HUDEP-2 (cell line): ENCODE measurements at regions not wholly inside any gene's neighbourhood (a gene's known extent, or its start where the extent isn't known, plus 50 kb on each side); places are given as distances from the start of the nearest gene placed in this dataset.

Source experiments
- DNase-seq, 76 experiments: peaks; one replicate each; lab custom pipeline; 2025; ENCODE audit not compliant: unreplicated experiment in 76 of 76; lab: John Stamatoyannopoulos, UW

DNA sequence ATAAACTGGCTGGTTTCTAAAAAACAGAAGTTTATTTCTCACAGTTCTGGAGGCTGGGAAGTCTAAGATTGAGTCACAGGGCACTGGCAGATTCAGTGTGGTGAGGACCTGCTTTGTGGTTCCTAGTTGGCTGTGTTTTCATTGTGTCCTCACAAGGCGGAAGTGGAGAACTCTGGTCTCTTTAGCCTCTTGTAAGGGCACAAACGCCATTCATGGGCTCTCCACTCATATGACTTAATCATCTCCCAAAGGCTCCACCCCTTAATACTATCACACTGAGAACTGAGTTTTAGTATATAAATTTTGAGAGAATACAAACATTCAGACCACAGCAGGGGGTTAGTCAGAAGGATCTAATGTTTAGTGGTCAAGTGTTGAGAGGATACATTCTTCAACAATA lies 208.2 kb downstream of the SEC61B start:
- DNase-seq, result no peak

DNA sequence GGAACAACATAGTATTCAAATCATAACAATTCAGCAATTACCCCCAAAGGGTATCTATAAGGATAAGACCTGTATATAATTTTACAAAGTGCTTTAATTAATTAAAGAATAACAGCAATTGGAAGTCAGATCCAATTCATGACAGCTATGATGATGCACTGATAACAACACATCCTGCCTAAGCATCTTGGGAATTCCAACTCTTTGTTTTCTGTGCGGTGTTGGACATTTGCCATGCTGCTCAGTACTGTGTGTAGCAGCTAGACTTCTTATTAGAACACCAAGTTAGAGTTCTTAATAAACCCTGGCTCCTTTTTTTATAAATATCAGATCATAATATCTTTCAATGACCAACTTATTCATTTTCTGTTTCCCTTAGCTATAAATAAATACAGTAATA lies 209.0 kb downstream of the SEC61B start:
- DNase-seq, result no peak

- no peak for DNase-seq
Observed at GRCh38 chr9:99432075-99432474, 210.0 kb downstream of the SEC61B start.

DNA sequence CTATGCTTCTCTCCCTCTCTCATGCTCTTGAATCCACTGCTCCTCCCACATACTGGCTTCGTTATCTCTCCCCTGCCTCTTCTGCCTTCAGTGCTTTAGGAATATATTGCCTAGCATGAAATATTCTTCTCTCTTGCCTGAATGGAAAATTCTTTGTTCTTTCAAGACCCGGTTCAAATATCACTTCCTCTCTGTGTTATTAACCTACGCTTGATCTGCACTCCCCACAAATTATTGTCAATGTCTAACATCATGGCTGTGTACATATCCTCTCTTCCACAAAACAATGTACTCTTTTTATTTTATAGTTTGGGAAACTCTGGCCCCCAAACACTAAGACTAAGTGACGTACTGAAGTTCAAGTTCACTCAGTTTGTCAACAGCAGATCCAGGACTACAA lies 211.0 kb downstream of the SEC61B start:
- no peak for DNase-seq

DNA sequence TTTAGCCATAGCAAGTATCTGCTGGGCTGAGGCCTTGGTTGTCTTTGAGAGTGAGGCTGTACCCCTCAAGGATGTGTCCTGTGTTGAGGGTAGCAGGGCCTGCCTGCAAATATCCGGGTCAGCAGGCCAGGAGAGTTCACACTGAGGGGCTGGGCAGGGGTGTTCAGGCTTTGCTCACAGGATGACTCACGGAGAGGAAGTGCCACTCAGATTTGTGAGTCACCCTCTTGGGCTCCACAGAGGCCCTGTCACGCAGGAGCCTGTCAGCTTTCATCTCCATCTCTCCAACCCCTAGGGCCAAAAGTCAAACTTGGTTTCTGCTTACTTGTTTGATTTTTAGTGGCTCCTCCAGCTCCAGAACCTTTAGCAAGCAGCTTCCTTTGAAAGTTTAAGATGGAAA lies 211.5 kb downstream of the SEC61B start:
- DNase-seq, result peak in 3 of 76 experiments; percentile 3 to 7 (median 3)

- DNase-seq, result no peak
Observed at GRCh38 chr9:99436616-99437015, 214.5 kb downstream of the SEC61B start.

DNA sequence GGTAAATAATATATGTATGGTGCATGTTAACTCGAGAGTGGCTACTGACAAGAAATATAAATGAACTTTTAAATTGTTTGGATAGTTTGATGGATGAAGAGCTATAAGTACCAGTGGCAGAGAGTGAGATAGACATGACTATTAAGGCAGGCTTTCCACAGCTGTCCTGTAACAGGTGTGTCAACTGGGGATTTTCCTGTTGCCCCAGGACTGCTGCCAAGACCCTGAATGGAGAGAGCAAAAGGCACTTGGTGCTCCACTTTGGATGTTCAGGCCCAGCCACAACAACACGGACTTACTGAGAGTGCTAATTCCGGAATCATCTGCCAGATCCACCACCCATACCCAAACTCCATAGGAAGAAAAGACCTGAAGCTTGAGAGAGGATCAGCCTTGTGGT lies 215.1 kb downstream of the SEC61B start:
- no peak for DNase-seq

- DNase-seq, result no peak
Observed at GRCh38 chr9:99438596-99438995, 216.5 kb downstream of the SEC61B start.

GRCh38 chr9:99441829-99442228 lies 219.7 kb downstream of the SEC61B start:
- no peak for DNase-seq

DNA sequence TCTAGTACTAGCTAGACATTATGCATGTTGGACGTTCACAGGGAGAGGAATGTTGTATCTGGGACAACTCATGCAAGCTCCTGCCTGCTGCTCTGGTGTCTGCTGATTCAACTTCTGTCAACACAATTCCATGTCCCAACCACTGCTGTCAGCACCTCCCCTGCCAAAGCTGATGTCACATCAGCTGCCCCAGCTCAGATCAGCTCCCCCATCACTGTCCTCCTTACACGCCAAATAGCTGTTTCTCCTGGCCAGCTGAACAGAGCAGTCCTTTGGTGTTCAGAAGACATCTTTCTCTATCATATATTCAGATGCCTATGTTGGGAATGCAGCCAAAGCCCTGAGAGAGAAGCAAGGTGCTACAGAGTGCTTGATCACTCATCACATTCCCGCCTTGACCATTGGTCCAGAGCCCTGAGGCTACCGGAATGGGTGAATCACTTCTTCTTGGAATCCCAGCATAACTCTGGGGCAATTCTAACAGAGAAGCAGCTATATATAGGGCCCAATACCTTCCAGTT lies 223.3 kb downstream of the SEC61B start:
- no peak for DNase-seq

DNA sequence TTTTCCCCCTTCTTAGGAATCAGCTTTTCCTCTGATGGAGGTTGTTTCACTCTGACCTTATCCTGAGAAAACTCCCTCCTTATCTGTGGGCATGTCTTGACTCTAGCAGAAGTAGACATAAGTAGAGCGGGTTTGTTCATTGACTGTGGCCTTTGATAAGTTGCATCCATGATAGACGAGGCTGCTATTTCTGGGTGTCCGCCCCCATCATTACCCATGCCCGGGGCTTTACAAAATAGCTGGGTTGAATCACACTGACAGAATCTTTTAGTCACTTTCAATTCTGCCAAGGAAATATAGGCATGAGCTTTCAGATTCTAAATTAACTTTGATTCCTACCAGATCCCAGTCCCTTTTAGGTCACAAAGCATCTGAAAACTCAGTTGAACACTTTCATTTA lies 223.8 kb downstream of the SEC61B start:
- no peak for DNase-seq

DNA sequence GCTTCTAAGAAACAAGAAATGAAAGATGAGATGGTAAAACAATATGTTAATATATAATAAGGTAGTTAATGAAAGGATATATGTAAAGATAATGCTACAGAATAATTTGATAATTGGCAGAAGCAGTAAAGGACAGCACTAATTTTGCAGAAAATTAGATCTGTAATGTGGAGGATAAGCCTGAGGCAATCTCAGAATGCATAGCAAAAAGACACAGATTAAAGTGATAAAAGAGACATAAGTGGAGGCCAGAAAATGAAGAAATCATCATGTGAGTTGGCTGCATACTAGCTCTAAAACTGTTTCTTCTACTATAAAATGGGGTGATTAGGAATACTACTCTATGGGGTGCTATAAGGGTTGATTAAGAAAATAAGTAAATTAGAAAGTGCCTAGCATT lies 225.9 kb downstream of the SEC61B start:
- no peak for DNase-seq

- no peak for DNase-seq
Observed at GRCh38 chr9:99449726-99450125, 227.6 kb downstream of the SEC61B start.

DNA sequence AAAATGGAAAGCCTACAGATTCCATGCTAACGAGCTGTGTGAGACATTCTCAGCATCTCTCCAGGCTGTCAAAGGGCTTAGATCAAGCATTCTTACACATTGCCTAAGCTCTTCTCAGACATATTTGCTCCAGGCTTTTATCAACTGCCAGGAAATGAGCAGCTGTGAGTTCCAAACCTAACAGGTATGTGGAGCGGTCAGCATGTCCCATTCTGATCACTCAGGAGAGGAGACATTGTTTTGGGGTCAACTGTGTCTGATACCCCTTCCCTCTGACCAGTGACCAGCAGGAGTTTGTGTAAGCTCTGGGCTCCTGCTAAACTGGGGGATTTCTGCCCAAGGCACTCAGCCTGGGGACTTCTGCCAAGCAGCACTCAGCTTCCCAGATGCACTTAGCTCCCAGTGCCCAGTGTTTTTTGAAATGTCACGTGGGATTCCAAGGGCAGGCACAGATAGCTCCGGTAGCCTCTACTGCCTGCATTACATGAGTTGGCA lies 229.1 kb downstream of the SEC61B start:
- DNase-seq, result no peak

DNA sequence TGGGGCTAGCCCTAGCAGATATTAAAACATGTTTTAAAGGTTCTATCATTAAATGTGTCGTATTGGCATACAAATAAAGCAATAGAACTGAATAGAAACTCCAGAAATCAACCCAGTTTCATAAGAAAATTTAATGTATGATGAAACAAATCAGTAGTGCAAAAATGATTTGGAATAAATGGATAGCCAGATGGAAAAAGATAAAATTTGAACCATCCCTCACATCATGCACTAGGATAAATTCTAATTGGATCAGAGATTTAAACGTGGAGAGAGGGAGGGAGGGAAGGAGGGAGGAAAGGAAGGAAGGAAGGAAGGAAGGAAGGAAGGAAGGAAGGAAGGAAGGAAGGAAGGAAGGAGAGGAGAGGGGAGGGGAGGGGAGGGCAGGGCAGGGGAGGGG lies 235.3 kb downstream of the SEC61B start:
- DNase-seq, result no peak

DNA sequence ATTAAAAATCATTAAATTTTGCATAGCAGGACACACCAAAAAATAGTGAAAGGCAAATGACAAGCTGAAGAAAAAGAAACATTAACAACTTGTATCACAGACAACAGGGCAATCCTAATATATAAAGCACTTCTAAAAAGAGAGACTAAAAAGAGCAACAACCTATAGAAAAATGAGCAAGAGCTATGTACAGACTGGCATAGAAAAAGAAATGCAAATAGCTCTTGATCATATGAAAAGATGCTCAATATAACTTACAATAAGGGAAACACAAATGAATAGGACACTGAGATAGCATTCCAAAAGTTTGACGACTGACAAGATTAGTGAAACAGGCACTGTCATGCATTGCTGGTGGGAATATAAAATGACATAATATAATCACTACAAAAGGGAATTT lies 235.9 kb downstream of the SEC61B start:
- DNase-seq, result no peak

DNA sequence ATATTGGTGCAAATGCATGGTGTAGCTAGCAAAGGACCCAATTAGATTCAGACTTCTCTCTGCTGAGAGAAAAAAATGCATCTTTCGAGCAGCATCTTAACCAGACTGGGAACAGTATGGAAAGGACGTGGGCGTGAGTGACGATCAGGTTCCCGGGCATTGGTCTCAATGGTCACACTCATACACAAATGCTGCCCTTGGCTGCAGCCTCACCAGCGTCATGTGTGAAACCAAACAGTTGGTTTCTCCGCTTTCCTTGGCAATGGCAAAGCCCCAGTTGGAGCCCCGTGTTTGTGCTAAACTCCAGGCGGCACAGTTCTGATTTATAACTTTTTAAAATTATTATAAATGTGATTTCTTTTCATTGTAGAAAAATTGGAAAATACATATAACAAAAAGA lies 237.8 kb downstream of the SEC61B start:
- DNase-seq, result no peak

GRCh38 chr9:99463131-99463530 lies 241.0 kb downstream of the SEC61B start:
- peak in 1 of 76 experiments; percentile 3 for DNase-seq

DNA sequence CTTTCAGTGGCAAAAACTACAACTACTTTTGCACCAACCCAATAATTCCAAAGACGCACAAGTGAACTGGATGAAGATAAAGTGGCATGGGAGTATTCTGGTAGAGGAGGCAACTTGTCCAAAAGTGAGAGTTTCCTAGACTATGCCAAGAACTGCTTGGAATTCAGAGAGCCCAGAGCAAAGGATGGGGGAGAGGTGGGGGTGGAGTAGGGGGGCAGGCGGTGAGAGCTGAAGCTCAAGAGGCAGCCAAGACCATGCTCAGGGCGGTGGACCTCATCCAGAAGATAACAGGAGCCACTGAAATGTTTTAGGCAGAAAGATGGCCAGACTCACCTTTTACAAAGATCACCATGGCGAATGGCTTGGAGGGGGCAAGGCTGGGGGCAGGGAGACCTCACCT lies 242.5 kb downstream of the SEC61B start:
- no peak for DNase-seq

DNA sequence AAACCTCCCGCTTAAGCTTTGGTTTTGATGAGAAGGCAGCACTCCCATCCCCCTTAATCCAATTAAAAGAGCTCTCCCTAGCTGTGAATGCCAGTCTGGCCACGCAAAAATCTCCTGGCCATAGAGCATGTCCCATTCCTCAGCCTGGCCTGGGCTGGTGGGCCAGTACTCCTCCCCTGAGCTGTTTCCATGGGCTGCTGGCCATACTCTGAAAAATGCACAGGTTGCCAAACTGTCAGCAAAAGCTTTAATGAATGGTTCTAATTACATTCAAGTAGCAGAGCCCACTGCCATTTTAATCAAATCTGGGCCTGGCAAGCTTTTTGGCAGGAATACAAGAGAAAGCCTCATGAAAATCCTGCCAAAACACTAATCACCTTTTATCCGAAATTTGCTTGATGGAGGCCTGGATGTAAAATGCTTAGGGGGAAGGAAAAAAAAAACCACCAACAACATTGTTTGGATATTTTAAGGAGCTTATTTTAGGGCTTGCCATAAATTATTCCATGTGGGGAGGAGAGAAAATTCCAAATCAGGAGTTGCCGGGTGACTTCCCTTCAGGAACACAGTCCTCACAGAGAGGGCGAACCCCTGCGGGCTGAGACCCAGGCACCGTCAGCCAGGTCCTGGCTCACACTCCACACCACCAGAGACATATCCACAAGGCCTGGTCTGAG lies 243.3 kb downstream of the SEC61B start:
- no peak for DNase-seq

GRCh38 chr9:99466104-99466503 lies 244.0 kb downstream of the SEC61B start:
- no peak for DNase-seq

GRCh38 chr9:99466781-99467180 lies 244.7 kb downstream of the SEC61B start:
- no peak for DNase-seq

- DNase-seq, result no peak
Observed at GRCh38 chr9:99471033-99471432, 249.0 kb downstream of the SEC61B start.
